A549 (cell line): ENCODE measurements at regions not wholly inside any gene's neighbourhood (a gene's known extent, or its start where the extent isn't known, plus 50 kb on each side); places are given as distances from the start of the nearest gene placed in this dataset.

Source experiments
- ATAC-seq, 2 experiments: fragments of 200-7000 bp in 1 of 2; fragments of >200 bp in 1 of 2; cut with Nextera tagmentation in 1 of 2; cut with Tn5 transposase in 1 of 2; 3 replicates each; pipeline versions ENCODE4 v1.8.0 to v1.9.1; 2018 to 2020; ENCODE audit warnings: mild to moderate bottlenecking in 1 of 2, moderate library complexity in 1 of 2
- CTCF ChIA-PET: fragments of 300-600 bp; sonication (Branson Sonifier 250); formaldehyde crosslinking; extraction: SDS; loops from one replicate; lab custom pipeline; 2021; ENCODE audit warnings: antibody characterized with exemption, inconsistent platforms; lab: Yijun Ruan, JAX
- POLR2A ChIA-PET: fragments of 350-600 bp; formaldehyde crosslinking; extraction: SDS; loops from one replicate; lab custom pipeline; 2021; ENCODE audit warnings: antibody characterized with exemption, inconsistent platforms; lab: Yijun Ruan, JAX
- DNase-seq, 2 experiments: peaks; one replicate each; pipeline versions ENCODE4 v3.0.0 to v3.0.0-alpha.2; 2011 to 2016; ENCODE audit warnings: low read depth in 1 of 2, low spot score in 1 of 2
- FAIRE-seq: peaks from 2 replicates; lab custom pipeline; 2011; peaks lifted over from hg19 to GRCh38; lab: Jason Lieb, UNC
- H3K27ac ChIP-seq, 2 experiments: fragments of >200 bp; sonication (Bioruptor Twin); formaldehyde crosslinking; 3 replicates each; pipeline ENCODE4 v1.5.1; 2016 to 2017
- H3K4me1 ChIP-seq: fragments of >200 bp; sonication (Bioruptor Twin); formaldehyde crosslinking; 3 replicates; pipeline ENCODE4 v1.6.1; 2016
- H3K4me2 ChIP-seq: fragments of >200 bp; sonication (Bioruptor Twin); formaldehyde crosslinking; 3 replicates; pipeline ENCODE4 v1.6.1; 2016
- H3K4me3 ChIP-seq: fragments of >200 bp; sonication (Bioruptor Twin); formaldehyde crosslinking; 3 replicates; pipeline ENCODE4 v1.5.1; 2016
- H3K9me3 ChIP-seq: fragments of >200 bp; sonication (Bioruptor Twin); formaldehyde crosslinking; 3 replicates; pipeline ENCODE4 v1.6.1; 2016
- BHLHE40 ChIP-seq: IDR thresholded peaks from 2 replicates; pipeline ENCODE4 v1.6.1; 2012; ENCODE audit warnings: low read depth, low read length, inconsistent platforms
- CBX2 ChIP-seq: fragments of 200-600 bp; sonication (generic); IDR thresholded peaks from 2 replicates; pipeline ENCODE4 v1.6.1; 2016; ENCODE audit warnings: low read depth, mild to moderate bottlenecking, borderline replicate concordance
- CHD2 ChIP-seq: fragments of 150-350 bp; IDR thresholded peaks from 2 replicates; pipeline ENCODE4 v1.6.1; 2014; ENCODE audit warnings: low read length; ENCODE audit not compliant: partially characterized antibody
- CHD4 ChIP-seq: fragments of 200-600 bp; sonication (generic); IDR thresholded peaks from 2 replicates; pipeline ENCODE4 v1.6.1; 2016; ENCODE audit warnings: antibody characterized with exemption, mild to moderate bottlenecking, borderline replicate concordance
- EHF ChIP-seq: fragments of 250-450 bp; sonication (Bioruptor Pico); IDR thresholded peaks from 2 replicates; pipeline ENCODE4 v1.5.0; 2020; ENCODE audit warnings: mild to moderate bottlenecking
- EP300 ChIP-seq, 2 experiments: fragments of >200 bp; sonication (Bioruptor Twin); formaldehyde crosslinking; IDR thresholded peaks; 2 replicates in 1 of 2; 3 replicates in 1 of 2; pipeline ENCODE4 v1.6.1; 2016 to 2017
- ESRRA ChIP-seq: fragments of 150-350 bp; IDR thresholded peaks from 2 replicates; pipeline ENCODE4 v1.6.1; 2014; ENCODE audit warnings: mild to moderate bottlenecking, low read length, borderline replicate concordance
- FOSB ChIP-seq: fragments of 250-450 bp; sonication (Bioruptor Pico); IDR thresholded peaks from 2 replicates; pipeline ENCODE4 v1.5.0; 2020; ENCODE audit warnings: mild to moderate bottlenecking, moderate library complexity
- HDAC2 ChIP-seq: fragments of 200-600 bp; sonication (generic); IDR thresholded peaks from 2 replicates; pipeline ENCODE4 v1.6.1; 2016
- KDM5A ChIP-seq: fragments of 200-600 bp; sonication (generic); IDR thresholded peaks from 2 replicates; pipeline ENCODE4 v1.6.1; 2016; ENCODE audit warnings: antibody characterized with exemption, mild to moderate bottlenecking
- MAFK ChIP-seq: fragments of 450-650 bp; IDR thresholded peaks from 2 replicates; pipeline ENCODE4 v1.6.1; 2014; ENCODE audit not compliant: partially characterized antibody
- MAZ ChIP-seq: fragments of 150-350 bp; IDR thresholded peaks from 2 replicates; pipeline ENCODE4 v1.6.1; 2014; ENCODE audit warnings: antibody characterized with exemption, low read depth, low read length, borderline replicate concordance
- NPAS2 ChIP-seq: fragments of 250-450 bp; sonication (Bioruptor Pico); IDR thresholded peaks from 2 replicates; pipeline ENCODE4 v1.8.0; 2022; ENCODE audit warnings: mild to moderate bottlenecking, moderate library complexity, borderline replicate concordance
- RARB ChIP-seq: fragments of 250-450 bp; sonication (Bioruptor Pico); IDR thresholded peaks from 2 replicates; pipeline ENCODE4 v1.8.0; 2021; ENCODE audit warnings: mild to moderate bottlenecking, moderate library complexity
- RCOR1 ChIP-seq: fragments of 150-350 bp; IDR thresholded peaks from 2 replicates; pipeline ENCODE4 v1.6.1; 2014; ENCODE audit warnings: antibody characterized with exemption, low read length, low read depth
- RFX5 ChIP-seq: fragments of 450-650 bp; IDR thresholded peaks from 2 replicates; pipeline ENCODE4 v1.7.1; 2014; ENCODE audit warnings: antibody characterized with exemption, mild to moderate bottlenecking, moderate library complexity
- SMC3 ChIP-seq: fragments of >200 bp; sonication (Bioruptor Twin); formaldehyde crosslinking; IDR thresholded peaks from 3 replicates; pipeline ENCODE4 v1.6.1; 2018; ENCODE audit warnings: inconsistent platforms
- SREBF2 ChIP-seq: fragments of 450-650 bp; IDR thresholded peaks from 2 replicates; pipeline ENCODE4 v1.6.1; 2014; ENCODE audit warnings: mild to moderate bottlenecking, moderate library complexity
- TFCP2L1 ChIP-seq: fragments of 250-450 bp; sonication (Bioruptor Pico); IDR thresholded peaks from 2 replicates; pipeline ENCODE4 v1.5.0; 2021; ENCODE audit warnings: mild to moderate bottlenecking
- TP53 ChIP-seq: fragments of 250-450 bp; sonication (Bioruptor Pico); IDR thresholded peaks from 2 replicates; pipeline ENCODE4 v1.5.0; 2021; ENCODE audit warnings: mild to moderate bottlenecking, moderate library complexity
- ZC3H11A ChIP-seq: fragments of 450-650 bp; IDR thresholded peaks from 2 replicates; pipeline ENCODE4 v1.6.1; 2014; ENCODE audit warnings: antibody characterized with exemption, mild to moderate bottlenecking
- ZNF302 ChIP-seq: fragments of 250-450 bp; sonication (Bioruptor Pico); IDR thresholded peaks from 2 replicates; pipeline ENCODE4 v1.9.0; 2021; ENCODE audit warnings: inconsistent platforms, mild to moderate bottlenecking, moderate library complexity
- ZSCAN20 ChIP-seq: fragments of 250-450 bp; sonication (Bioruptor Pico); IDR thresholded peaks from 2 replicates; pipeline ENCODE4 v1.8.0; 2022; ENCODE audit warnings: mild to moderate bottlenecking, moderate library complexity
- WGBS: methylation state at CpG from one replicate; pipeline ENCODE4 v1.1.6; 2017; ENCODE audit errors: missing lambda C conversion rate; 5-methylcytosine and 5-hydroxymethylcytosine counted together
- TF ChIP-seq, protein P1 (sequence below): fragments of >200 bp; sonication (Bioruptor Twin); formaldehyde crosslinking; IDR thresholded peaks from 2 replicates; pipeline ENCODE4 v1.6.1; 2016
- TF ChIP-seq, protein P2 (sequence below): IDR thresholded peaks from 2 replicates; pipeline ENCODE4 v1.6.1; 2012
- TF ChIP-seq, protein P3 (sequence below): fragments of >200 bp; sonication (Bioruptor Twin); formaldehyde crosslinking; IDR thresholded peaks from 3 replicates; pipeline ENCODE4 v1.5.1; 2016
- TF ChIP-seq, protein P4 (sequence below): fragments of 250-450 bp; sonication (Bioruptor Pico); IDR thresholded peaks from 2 replicates; pipeline ENCODE4 v1.5.0; 2021; ENCODE audit warnings: mild to moderate bottlenecking, moderate library complexity, borderline replicate concordance
- TF ChIP-seq, protein P5 (sequence below): IDR thresholded peaks from 2 replicates; pipeline ENCODE4 v1.6.1; 2012; ENCODE audit warnings: low read depth, borderline replicate concordance
- TF ChIP-seq, protein P6 (sequence below): fragments of 250-450 bp; sonication (Bioruptor Pico); IDR thresholded peaks from 2 replicates; pipeline ENCODE4 v1.5.0; 2020; ENCODE audit warnings: low read depth, mild to moderate bottlenecking, moderate library complexity
- TF ChIP-seq, protein P7 (sequence below): fragments of 450-650 bp; IDR thresholded peaks from 2 replicates; pipeline ENCODE4 v1.6.1; 2014; ENCODE audit warnings: antibody characterized with exemption

DNA sequence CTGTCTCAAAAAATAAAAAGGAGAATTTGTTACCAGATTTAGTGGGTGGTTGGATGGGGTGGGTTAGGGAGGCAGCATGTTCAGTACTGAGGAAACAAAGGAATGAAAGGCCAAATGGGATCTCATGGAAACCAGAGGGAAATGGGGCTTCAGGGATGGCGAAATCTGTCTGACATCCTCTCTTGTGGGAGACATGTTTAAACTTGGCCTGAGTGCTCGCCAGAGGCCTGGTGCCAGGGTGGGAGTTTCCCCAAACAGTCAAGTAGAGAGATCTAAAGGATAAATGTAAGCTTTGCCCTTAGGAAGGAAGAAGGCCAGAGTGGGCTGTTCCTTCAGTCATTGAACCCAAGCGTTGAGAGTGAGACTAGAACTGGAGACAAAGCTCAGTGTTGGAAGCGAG is 61.9 kb upstream of the AKIRIN2 start:
- H3K4me1 ChIP-seq, result no peaks in the 10 kb centered on the region
- no peaks in the 10 kb centered on the region for H3K9me3 ChIP-seq
- ATAC-seq, result no peak
- no peak for TF ChIP-seq CBX2
- no peak for TF ChIP-seq ZNF302 (CRISPR knock-in tag)
- no peak for TF ChIP-seq HDAC2
- TF ChIP-seq, protein P1, sequence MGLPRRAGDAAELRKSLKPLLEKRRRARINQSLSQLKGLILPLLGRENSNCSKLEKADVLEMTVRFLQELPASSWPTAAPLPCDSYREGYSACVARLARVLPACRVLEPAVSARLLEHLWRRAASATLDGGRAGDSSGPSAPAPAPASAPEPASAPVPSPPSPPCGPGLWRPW, result no peak
- TF ChIP-seq, protein P2, sequence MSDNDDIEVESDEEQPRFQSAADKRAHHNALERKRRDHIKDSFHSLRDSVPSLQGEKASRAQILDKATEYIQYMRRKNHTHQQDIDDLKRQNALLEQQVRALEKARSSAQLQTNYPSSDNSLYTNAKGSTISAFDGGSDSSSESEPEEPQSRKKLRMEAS, result no peak
- TF ChIP-seq RFX5, result no peak
- TF ChIP-seq, protein P3, sequence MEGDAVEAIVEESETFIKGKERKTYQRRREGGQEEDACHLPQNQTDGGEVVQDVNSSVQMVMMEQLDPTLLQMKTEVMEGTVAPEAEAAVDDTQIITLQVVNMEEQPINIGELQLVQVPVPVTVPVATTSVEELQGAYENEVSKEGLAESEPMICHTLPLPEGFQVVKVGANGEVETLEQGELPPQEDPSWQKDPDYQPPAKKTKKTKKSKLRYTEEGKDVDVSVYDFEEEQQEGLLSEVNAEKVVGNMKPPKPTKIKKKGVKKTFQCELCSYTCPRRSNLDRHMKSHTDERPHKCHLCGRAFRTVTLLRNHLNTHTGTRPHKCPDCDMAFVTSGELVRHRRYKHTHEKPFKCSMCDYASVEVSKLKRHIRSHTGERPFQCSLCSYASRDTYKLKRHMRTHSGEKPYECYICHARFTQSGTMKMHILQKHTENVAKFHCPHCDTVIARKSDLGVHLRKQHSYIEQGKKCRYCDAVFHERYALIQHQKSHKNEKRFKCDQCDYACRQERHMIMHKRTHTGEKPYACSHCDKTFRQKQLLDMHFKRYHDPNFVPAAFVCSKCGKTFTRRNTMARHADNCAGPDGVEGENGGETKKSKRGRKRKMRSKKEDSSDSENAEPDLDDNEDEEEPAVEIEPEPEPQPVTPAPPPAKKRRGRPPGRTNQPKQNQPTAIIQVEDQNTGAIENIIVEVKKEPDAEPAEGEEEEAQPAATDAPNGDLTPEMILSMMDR, result no peak
- TF ChIP-seq, protein P4, sequence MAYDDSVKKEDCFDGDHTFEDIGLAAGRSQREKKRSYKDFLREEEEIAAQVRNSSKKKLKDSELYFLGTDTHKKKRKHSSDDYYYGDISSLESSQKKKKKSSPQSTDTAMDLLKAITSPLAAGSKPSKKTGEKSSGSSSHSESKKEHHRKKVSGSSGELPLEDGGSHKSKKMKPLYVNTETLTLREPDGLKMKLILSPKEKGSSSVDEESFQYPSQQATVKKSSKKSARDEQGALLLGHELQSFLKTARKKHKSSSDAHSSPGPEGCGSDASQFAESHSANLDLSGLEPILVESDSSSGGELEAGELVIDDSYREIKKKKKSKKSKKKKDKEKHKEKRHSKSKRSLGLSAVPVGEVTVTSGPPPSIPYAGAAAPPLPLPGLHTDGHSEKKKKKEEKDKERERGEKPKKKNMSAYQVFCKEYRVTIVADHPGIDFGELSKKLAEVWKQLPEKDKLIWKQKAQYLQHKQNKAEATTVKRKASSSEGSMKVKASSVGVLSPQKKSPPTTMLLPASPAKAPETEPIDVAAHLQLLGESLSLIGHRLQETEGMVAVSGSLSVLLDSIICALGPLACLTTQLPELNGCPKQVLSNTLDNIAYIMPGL (CRISPR knock-in tag), result no peak
- TF ChIP-seq SMC3, result no peak
- no peak for TF ChIP-seq CHD2
- TF ChIP-seq ZSCAN20, result no peak
- no peak for TF ChIP-seq BHLHE40
- TF ChIP-seq SREBF2, result no peak
- TF ChIP-seq, protein P5, sequence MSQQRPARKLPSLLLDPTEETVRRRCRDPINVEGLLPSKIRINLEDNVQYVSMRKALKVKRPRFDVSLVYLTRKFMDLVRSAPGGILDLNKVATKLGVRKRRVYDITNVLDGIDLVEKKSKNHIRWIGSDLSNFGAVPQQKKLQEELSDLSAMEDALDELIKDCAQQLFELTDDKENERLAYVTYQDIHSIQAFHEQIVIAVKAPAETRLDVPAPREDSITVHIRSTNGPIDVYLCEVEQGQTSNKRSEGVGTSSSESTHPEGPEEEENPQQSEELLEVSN, result no peak
- no peak for TF ChIP-seq FOSB (CRISPR knock-in tag)
- no peak for TF ChIP-seq KDM5A
- no peak for TF ChIP-seq ZC3H11A
- no peak for TF ChIP-seq RARB (CRISPR knock-in tag)
- TF ChIP-seq, protein P6, sequence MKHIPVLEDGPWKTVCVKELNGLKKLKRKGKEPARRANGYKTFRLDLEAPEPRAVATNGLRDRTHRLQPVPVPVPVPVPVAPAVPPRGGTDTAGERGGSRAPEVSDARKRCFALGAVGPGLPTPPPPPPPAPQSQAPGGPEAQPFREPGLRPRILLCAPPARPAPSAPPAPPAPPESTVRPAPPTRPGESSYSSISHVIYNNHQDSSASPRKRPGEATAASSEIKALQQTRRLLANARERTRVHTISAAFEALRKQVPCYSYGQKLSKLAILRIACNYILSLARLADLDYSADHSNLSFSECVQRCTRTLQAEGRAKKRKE (CRISPR knock-in tag), result no peak
- H3K27ac ChIP-seq, result no peak overlapping the region
- ChIA-PET POLR2A (no interaction called here), CTCF (interaction anchor here (0.6 kb wide), 1 partner anchor 33 kb away, joined by 3 read pairs; no protein-coding TSS in a partner anchor)
- DNase-seq, result no peak
- H3K4me2 ChIP-seq, result no peak overlapping the region
- no peak for FAIRE-seq
- WGBS, result 85% methylated on average over 4 of the region's 4 CpGs
- H3K4me3 ChIP-seq, result no peak overlapping the region

DNA sequence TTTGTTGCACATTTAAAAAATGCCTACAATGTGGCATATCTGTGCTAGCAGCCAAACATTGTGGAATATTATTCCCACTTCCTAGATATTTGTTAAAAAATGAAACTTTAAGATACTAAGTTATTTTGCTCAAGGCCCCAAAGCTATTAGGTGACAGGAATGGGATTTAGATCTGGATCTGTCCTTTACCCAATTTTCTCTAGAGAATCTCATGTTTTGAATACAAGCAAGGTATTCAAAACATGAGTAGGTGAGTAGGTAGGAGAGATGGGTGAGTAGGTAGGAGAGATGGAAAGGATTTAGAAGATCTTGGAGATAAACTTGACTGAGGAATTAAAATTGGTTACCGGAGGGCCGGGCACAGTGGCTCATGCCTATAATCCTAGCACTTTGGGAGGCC is 61.2 kb upstream of the AKIRIN2 start:
- ChIA-PET POLR2A (no interaction called here), CTCF (interaction anchor here (0.6 kb wide), 1 partner anchor 34 kb away, joined by 3 read pairs; no protein-coding TSS in a partner anchor)
- Histone ChIP-seq H3K4me3 (no peak overlapping the region), H3K27ac (no peak overlapping the region), H3K9me3 (no peaks in the 10 kb centered on the region), H3K4me2 (no peak overlapping the region), H3K4me1 (no peaks in the 10 kb centered on the region)
- no peak for ATAC-seq
- TF ChIP-seq TP53 (CRISPR knock-in tag) (no peak), CBX2 (no peak), MAFK (no peak), RARB (CRISPR knock-in tag) (no peak), MAZ (no peak), EHF (CRISPR knock-in tag) (no peak), RCOR1 (no peak), KDM5A (no peak), TFCP2L1 (CRISPR knock-in tag) (no peak), NPAS2 (CRISPR knock-in tag) (no peak), CHD2 (no peak), EP300 (IDR thresholded peaks at IDR 0.05) (no peak), CHD4 (no peak), ESRRA (no peak), FOSB (CRISPR knock-in tag) (no peak)
- TF ChIP-seq, protein P3, result no peak
- TF ChIP-seq, protein P7, sequence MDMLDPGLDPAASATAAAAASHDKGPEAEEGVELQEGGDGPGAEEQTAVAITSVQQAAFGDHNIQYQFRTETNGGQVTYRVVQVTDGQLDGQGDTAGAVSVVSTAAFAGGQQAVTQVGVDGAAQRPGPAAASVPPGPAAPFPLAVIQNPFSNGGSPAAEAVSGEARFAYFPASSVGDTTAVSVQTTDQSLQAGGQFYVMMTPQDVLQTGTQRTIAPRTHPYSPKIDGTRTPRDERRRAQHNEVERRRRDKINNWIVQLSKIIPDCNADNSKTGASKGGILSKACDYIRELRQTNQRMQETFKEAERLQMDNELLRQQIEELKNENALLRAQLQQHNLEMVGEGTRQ, result no peak
- 100% methylated on average over 2 of the region's 2 CpGs for WGBS
- DNase-seq, result no peak
- FAIRE-seq, result no peak
